ENCODE measurements at regions not wholly inside any gene's neighbourhood (a gene's known extent, or its start where the extent isn't known, plus 50 kb on each side); places are given as distances from the start of the nearest gene placed in this dataset.

GRCh38 chr5:89628876-89629635 lies 746.1 kb upstream of the MEF2C start:
- TF ChIP-seq CTCF (IDR thresholded peaks at IDR 0.05) (no peak), POLR2A (IDR thresholded peaks at IDR 0.05) (no peak), EP300 (IDR thresholded peaks at IDR 0.05) (no peak)
